ENCODE measurements at regions not wholly inside any gene's neighbourhood (a gene's known extent, or its start where the extent isn't known, plus 50 kb on each side); places are given as distances from the start of the nearest gene placed in this dataset.

GRCh38 chr18:26714739-26715138, 150.8 kb downstream of the AQP4 start:
- H3K36me3 ChIP-seq (ENCODE audit: control insufficient read depth in 2 of 2, extremely low read depth in 1 of 2, insufficient read depth in 2 of 2, low read length in 2 of 2), result no peaks in the 10 kb centered on the region
- H3K9ac ChIP-seq (replicated peaks; ENCODE audit: extremely low read depth, insufficient read depth, low read length), result no peak overlapping the region
- H3K4me2 ChIP-seq (ENCODE audit: insufficient read depth, low read length), result no peak overlapping the region
- TF ChIP-seq MAX (IDR thresholded peaks at IDR 0.05; ENCODE audit: insufficient read depth, insufficient read length) (no peak), FOS (IDR thresholded peaks at IDR 0.05; ENCODE audit: borderline replicate concordance, insufficient read depth, low read length) (no peak), EZH2 (IDR thresholded peaks at IDR 0.05; ENCODE audit: borderline replicate concordance, low read depth, low read length, severe bottlenecking) (no peak), GATA2 (IDR thresholded peaks at IDR 0.05; ENCODE audit: insufficient read depth, insufficient read length, low read depth, low read length) (no peak), POLR2AphosphoS5 (IDR thresholded peaks at IDR 0.05; ENCODE audit: insufficient read depth, low read depth, low read length) (no peak), JUN (IDR thresholded peaks at IDR 0.05; ENCODE audit: borderline replicate concordance, insufficient read depth, insufficient read length, low read depth) (no peak)
- H3K9me3 ChIP-seq (replicated peaks; ENCODE audit: control insufficient read depth, insufficient read depth, low read length), result no peaks in the 10 kb centered on the region
- dilution Hi-C loops (cut with MboI; ENCODE audit: extremely low pct_ligation_motif_present, low sequenced_read_pairs), result no loop called here
- H3K27ac ChIP-seq (ENCODE audit: insufficient read depth, low read depth, low read length), result no peak overlapping the region
- POLR2A ChIA-PET, result no interaction called here
- H3K4me1 ChIP-seq (ENCODE audit: control insufficient read depth, extremely low read depth, insufficient read depth, low read length), result no peaks in the 10 kb centered on the region
- no peaks in the 10 kb centered on the region for H4K20me1 ChIP-seq (replicated peaks; ENCODE audit: control insufficient read depth, extremely low read depth, insufficient read depth, low read length)
- H3K27me3 ChIP-seq (ENCODE audit: control insufficient read depth in 2 of 2, insufficient read depth in 2 of 2, low read length in 2 of 2), result no peaks in the 10 kb centered on the region
- no peak overlapping the region for H2AFZ ChIP-seq (ENCODE audit: low read depth, low read length)
- no peaks in the 10 kb centered on the region for H3K9me1 ChIP-seq (replicated peaks; ENCODE audit: control insufficient read depth, extremely low read depth, insufficient read depth, low read length)
- DNase-seq (ENCODE audit: low read depth, low spot score) (no peak), FAIRE-seq (no peak)
- no TSS peak for BruUV-seq (replicated peaks)
- H3K79me2 ChIP-seq (ENCODE audit: control insufficient read depth, insufficient read depth, low read length), result no peaks in the 10 kb centered on the region
- no peak overlapping the region for H3K4me3 ChIP-seq (replicated peaks in 1 of 3; ENCODE audit: insufficient read depth in 1 of 3, low read depth in 1 of 3, low read length in 3 of 3)
- intact Hi-C loops (cut with micrococcal nuclease), result no loop called here
- CTCF ChIA-PET, result no interaction called here

- H3K9ac ChIP-seq (replicated peaks; ENCODE audit: extremely low read depth, insufficient read depth, low read length), result no peak overlapping the region
- no peaks in the 10 kb centered on the region for H3K36me3 ChIP-seq (ENCODE audit: control insufficient read depth in 2 of 2, extremely low read depth in 1 of 2, insufficient read depth in 2 of 2, low read length in 2 of 2)
- H3K4me3 ChIP-seq (replicated peaks in 1 of 3; ENCODE audit: insufficient read depth in 1 of 3, low read depth in 1 of 3, low read length in 3 of 3), result no peak overlapping the region
- no peak for TF ChIP-seq MYC (IDR thresholded peaks at IDR 0.05; ENCODE audit: low read depth, low read length)
- H3K9me1 ChIP-seq (replicated peaks; ENCODE audit: control insufficient read depth, extremely low read depth, insufficient read depth, low read length), result no peaks in the 10 kb centered on the region
- DNase-seq (ENCODE audit: low read depth, low spot score), result no peak
- H3K4me1 ChIP-seq (ENCODE audit: control insufficient read depth, extremely low read depth, insufficient read depth, low read length), result no peaks in the 10 kb centered on the region
- no peak for FAIRE-seq
- no TSS peak for BruUV-seq (replicated peaks)
- dilution Hi-C loops (cut with MboI; ENCODE audit: extremely low pct_ligation_motif_present, low sequenced_read_pairs), result no loop called here
- H3K79me2 ChIP-seq (ENCODE audit: control insufficient read depth, insufficient read depth, low read length), result no peaks in the 10 kb centered on the region
- H4K20me1 ChIP-seq (replicated peaks; ENCODE audit: control insufficient read depth, extremely low read depth, insufficient read depth, low read length), result no peaks in the 10 kb centered on the region
- no peak overlapping the region for H3K4me2 ChIP-seq (ENCODE audit: insufficient read depth, low read length)
- POLR2A ChIA-PET, result no interaction called here
- H3K27ac ChIP-seq (ENCODE audit: insufficient read depth, low read depth, low read length), result no peak overlapping the region
- CTCF ChIA-PET, result interaction anchor here (0.6 kb wide), 1 partner anchor 65 kb away, joined by 3 read pairs; no protein-coding TSS in a partner anchor
- intact Hi-C loops (cut with micrococcal nuclease), result no loop called here
- H3K27me3 ChIP-seq (ENCODE audit: control insufficient read depth in 2 of 2, insufficient read depth in 2 of 2, low read length in 2 of 2), result no peaks in the 10 kb centered on the region
- H2AFZ ChIP-seq (ENCODE audit: low read depth, low read length), result no peak overlapping the region
- no peaks in the 10 kb centered on the region for H3K9me3 ChIP-seq (replicated peaks; ENCODE audit: control insufficient read depth, insufficient read depth, low read length)
Measured at GRCh38 chr18:26711756-26712155, 153.8 kb downstream of the AQP4 start.

Data from endothelial cell of umbilical vein (primary cell).